GM15510 (cell line): ENCODE measurements at regions not wholly inside any gene's neighbourhood (a gene's known extent, or its start where the extent isn't known, plus 50 kb on each side); places are given as distances from the start of the nearest gene placed in this dataset.

Experiments
- POLR2A ChIP-seq: IDR thresholded peaks from 3 replicates; pipeline ENCODE4 v1.6.1; 2011; ENCODE audit warnings: borderline replicate concordance; ENCODE audit not compliant: insufficient read length; ENCODE audit errors: extremely low read depth

GRCh38 chr3:178223876-178224275 lies 312.4 kb upstream of the KCNMB2 start:
- TF ChIP-seq POLR2A: no peak

- TF ChIP-seq POLR2A: no peak
These were observed 310.1 kb upstream of the KCNMB2 start for GRCh38 chr3:178226094-178226493.

GRCh38 chr3:178231645-178232044 lies 304.6 kb upstream of the KCNMB2 start:
- TF ChIP-seq POLR2A: no peak

GRCh38 chr3:178233371-178234071 lies 302.7 kb upstream of the KCNMB2 start:
- no peak for TF ChIP-seq POLR2A

- no peak for TF ChIP-seq POLR2A
These were observed 299.5 kb upstream of the KCNMB2 start for GRCh38 chr3:178236555-178237277.

- TF ChIP-seq POLR2A: no peak
These were observed 298.1 kb upstream of the KCNMB2 start for GRCh38 chr3:178238179-178238578.

- TF ChIP-seq POLR2A: no peak
These were observed 291.2 kb upstream of the KCNMB2 start for GRCh38 chr3:178244733-178245709.

GRCh38 chr3:178246004-178246403 lies 290.2 kb upstream of the KCNMB2 start:
- no peak for TF ChIP-seq POLR2A

GRCh38 chr3:178255315-178255714 lies 280.9 kb upstream of the KCNMB2 start:
- no peak for TF ChIP-seq POLR2A

- TF ChIP-seq POLR2A: no peak
These were observed 278.7 kb upstream of the KCNMB2 start for GRCh38 chr3:178257491-178257890.

- no peak for TF ChIP-seq POLR2A
These were observed 278.1 kb upstream of the KCNMB2 start for GRCh38 chr3:178258121-178258520.

GRCh38 chr3:178259703-178260102 lies 276.5 kb upstream of the KCNMB2 start:
- no peak for TF ChIP-seq POLR2A

GRCh38 chr3:178260887-178261565 lies 275.2 kb upstream of the KCNMB2 start:
- no peak for TF ChIP-seq POLR2A

GRCh38 chr3:178263236-178263916 lies 272.9 kb upstream of the KCNMB2 start:
- TF ChIP-seq POLR2A: no peak
